ENCODE measurements at regions not wholly inside any gene's neighbourhood (a gene's known extent, or its start where the extent isn't known, plus 50 kb on each side); places are given as distances from the start of the nearest gene placed in this dataset.

- no peak for DNase-seq
- Histone ChIP-seq H3K27ac (ENCODE audit: insufficient read depth in 1 of 2, low read depth in 1 of 2, low read length in 2 of 2, poor library complexity in 1 of 2, severe bottlenecking in 2 of 2) (no peak overlapping the region), H3K27me3 (replicated peaks in 2 of 5; ENCODE audit: control insufficient read depth in 4 of 5, insufficient read depth in 5 of 5, low read length in 4 of 5) (no peaks in the 10 kb centered on the region), H3K36me3 (ENCODE audit: control insufficient read depth in 4 of 4, insufficient read depth in 4 of 4, low read length in 3 of 4) (no peaks in the 10 kb centered on the region), H3K4me1 (ENCODE audit: control extremely low read depth in 1 of 4, control insufficient read depth in 4 of 4, insufficient read depth in 4 of 4, low read length in 3 of 4) (peaks cover 0 to 5% (median 2%) of the 10 kb centered on the region in 4 experiments), H3K4me3 (ENCODE audit: control insufficient read depth in 1 of 7, extremely low read depth in 1 of 7, insufficient read depth in 4 of 7, low read depth in 2 of 7, low read length in 6 of 7) (no peak overlapping the region), H3K9me3 (ENCODE audit: control extremely low read depth in 1 of 5, control insufficient read depth in 4 of 5, insufficient read depth in 2 of 5, low read depth in 1 of 5, low read length in 4 of 5) (peaks cover 0 to 2% (median 0%) of the 10 kb centered on the region in 5 experiments)
- ChIA-PET CTCF (no interaction called here), POLR2A (no interaction called here)
- 100% methylated on average over 1 of the region's 2 CpGs for WGBS (ENCODE audit: insufficient coverage)
Measured at GRCh38 chr12:24698972-24699371, 249.9 kb downstream of the BCAT1 start.

GRCh38 chr12:24697769-24698168, 251.1 kb downstream of the BCAT1 start:
- CTCF ChIA-PET: no interaction called here
- H3K27me3 ChIP-seq (replicated peaks in 2 of 5; ENCODE audit: control insufficient read depth in 4 of 5, insufficient read depth in 5 of 5, low read length in 4 of 5): no peaks in the 10 kb centered on the region
- no CpG with 5 or more reads among the region's 2 CpGs for WGBS (ENCODE audit: insufficient coverage)

GRCh38 chr12:24697295-24697694, 251.6 kb downstream of the BCAT1 start:
- no peak overlapping the region for H3K4me3 ChIP-seq (ENCODE audit: control insufficient read depth in 1 of 7, extremely low read depth in 1 of 7, insufficient read depth in 4 of 7, low read depth in 2 of 7, low read length in 6 of 7)
- ChIA-PET CTCF (no interaction called here), POLR2A (interaction anchor here (0.6 to 0.8 kb wide), 2 partner anchors 9 to 70 kb away, joined by 3 read pairs; no protein-coding TSS in a partner anchor)
- no peaks in the 10 kb centered on the region for H3K36me3 ChIP-seq (ENCODE audit: control insufficient read depth in 4 of 4, insufficient read depth in 4 of 4, low read length in 3 of 4)
- no peak for DNase-seq
- no peaks in the 10 kb centered on the region for H3K27me3 ChIP-seq (replicated peaks in 2 of 5; ENCODE audit: control insufficient read depth in 4 of 5, insufficient read depth in 5 of 5, low read length in 4 of 5)
- no peak overlapping the region for H3K27ac ChIP-seq (ENCODE audit: insufficient read depth in 1 of 2, low read depth in 1 of 2, low read length in 2 of 2, poor library complexity in 1 of 2, severe bottlenecking in 2 of 2)
- peaks cover 0 to 5% (median 4%) of the 10 kb centered on the region in 4 experiments for H3K4me1 ChIP-seq (ENCODE audit: control extremely low read depth in 1 of 4, control insufficient read depth in 4 of 4, insufficient read depth in 4 of 4, low read length in 3 of 4)
- WGBS (ENCODE audit: insufficient coverage): 96% methylated on average over 2 of the region's 2 CpGs
- H3K9me3 ChIP-seq (ENCODE audit: control extremely low read depth in 1 of 5, control insufficient read depth in 4 of 5, insufficient read depth in 2 of 5, low read depth in 1 of 5, low read length in 4 of 5): peaks cover 0 to 2% (median 0%) of the 10 kb centered on the region in 5 experiments

More at GRCh38 chr12:24697769-24698168, 251.1 kb downstream of the BCAT1 start:
- no peak for DNase-seq
- POLR2A ChIA-PET: interaction anchor here (0.6 kb wide), 1 partner anchor 71 kb away, joined by 3 read pairs; no protein-coding TSS in a partner anchor
- H3K27ac ChIP-seq (ENCODE audit: insufficient read depth in 1 of 2, low read depth in 1 of 2, low read length in 2 of 2, poor library complexity in 1 of 2, severe bottlenecking in 2 of 2): no peak overlapping the region
- H3K9me3 ChIP-seq (ENCODE audit: control extremely low read depth in 1 of 5, control insufficient read depth in 4 of 5, insufficient read depth in 2 of 5, low read depth in 1 of 5, low read length in 4 of 5): peaks cover 0 to 2% (median 0%) of the 10 kb centered on the region in 5 experiments
- peaks cover 0 to 5% (median 4%) of the 10 kb centered on the region in 4 experiments for H3K4me1 ChIP-seq (ENCODE audit: control extremely low read depth in 1 of 4, control insufficient read depth in 4 of 4, insufficient read depth in 4 of 4, low read length in 3 of 4)
- no peak overlapping the region for H3K4me3 ChIP-seq (ENCODE audit: control insufficient read depth in 1 of 7, extremely low read depth in 1 of 7, insufficient read depth in 4 of 7, low read depth in 2 of 7, low read length in 6 of 7)
- H3K36me3 ChIP-seq (ENCODE audit: control insufficient read depth in 4 of 4, insufficient read depth in 4 of 4, low read length in 3 of 4): no peaks in the 10 kb centered on the region

- CTCF ChIA-PET: interaction anchor here (0.8 kb wide), 1 partner anchor 15 kb away, joined by 3 read pairs; no protein-coding TSS in a partner anchor
- WGBS (ENCODE audit: insufficient coverage): 100% methylated on average over 2 of the region's 6 CpGs
Measured at GRCh38 chr12:24696800-24697199, 252.1 kb downstream of the BCAT1 start.

GRCh38 chr12:24695657-24696329, 253.1 kb downstream of the BCAT1 start:
- Histone ChIP-seq H3K36me3 (ENCODE audit: control insufficient read depth in 4 of 4, insufficient read depth in 4 of 4, low read length in 3 of 4) (no peaks in the 10 kb centered on the region), H3K27me3 (replicated peaks in 2 of 5; ENCODE audit: control insufficient read depth in 4 of 5, insufficient read depth in 5 of 5, low read length in 4 of 5) (no peaks in the 10 kb centered on the region), H3K27ac (ENCODE audit: insufficient read depth in 1 of 2, low read depth in 1 of 2, low read length in 2 of 2, poor library complexity in 1 of 2, severe bottlenecking in 2 of 2) (peak overlapping the region in 1 of 2 experiments; percentile 58), H3K4me1 (ENCODE audit: control extremely low read depth in 1 of 4, control insufficient read depth in 4 of 4, insufficient read depth in 4 of 4, low read length in 3 of 4) (peaks cover 0 to 5% (median 4%) of the 10 kb centered on the region in 4 experiments), H3K4me3 (ENCODE audit: control insufficient read depth in 1 of 7, extremely low read depth in 1 of 7, insufficient read depth in 4 of 7, low read depth in 2 of 7, low read length in 6 of 7) (no peak overlapping the region), H3K9me3 (ENCODE audit: control extremely low read depth in 1 of 5, control insufficient read depth in 4 of 5, insufficient read depth in 2 of 5, low read depth in 1 of 5, low read length in 4 of 5) (peaks cover 0 to 4% (median 0%) of the 10 kb centered on the region in 5 experiments)
- DNase-seq: peak; percentile 37 to 86 (median 43)
- no CpG with 5 or more reads among the region's 3 CpGs for WGBS (ENCODE audit: insufficient coverage)
- ChIA-PET CTCF (interaction anchor here (0.7 to 2.2 kb wide), 3 partner anchors 14 to 236 kb away, joined by 3 to 5 read pairs (median 3); no protein-coding TSS in a partner anchor), POLR2A (interaction anchor here (0.5 kb wide), 1 partner anchor 357 kb away, joined by 3 read pairs; a partner anchor contains a TSS)

More at GRCh38 chr12:24696800-24697199, 252.1 kb downstream of the BCAT1 start:
- POLR2A ChIA-PET: interaction anchor here (0.8 kb wide), 1 partner anchor 10 kb away, joined by 3 read pairs; no protein-coding TSS in a partner anchor
- H3K27me3 ChIP-seq (replicated peaks in 2 of 5; ENCODE audit: control insufficient read depth in 4 of 5, insufficient read depth in 5 of 5, low read length in 4 of 5): no peaks in the 10 kb centered on the region
- peaks cover 0 to 2% (median 0%) of the 10 kb centered on the region in 5 experiments for H3K9me3 ChIP-seq (ENCODE audit: control extremely low read depth in 1 of 5, control insufficient read depth in 4 of 5, insufficient read depth in 2 of 5, low read depth in 1 of 5, low read length in 4 of 5)
- H3K27ac ChIP-seq (ENCODE audit: insufficient read depth in 1 of 2, low read depth in 1 of 2, low read length in 2 of 2, poor library complexity in 1 of 2, severe bottlenecking in 2 of 2): no peak overlapping the region
- H3K36me3 ChIP-seq (ENCODE audit: control insufficient read depth in 4 of 4, insufficient read depth in 4 of 4, low read length in 3 of 4): no peaks in the 10 kb centered on the region
- peaks cover 0 to 5% (median 4%) of the 10 kb centered on the region in 4 experiments for H3K4me1 ChIP-seq (ENCODE audit: control extremely low read depth in 1 of 4, control insufficient read depth in 4 of 4, insufficient read depth in 4 of 4, low read length in 3 of 4)
- no peak overlapping the region for H3K4me3 ChIP-seq (ENCODE audit: control insufficient read depth in 1 of 7, extremely low read depth in 1 of 7, insufficient read depth in 4 of 7, low read depth in 2 of 7, low read length in 6 of 7)
- DNase-seq: no peak

GRCh38 chr12:24695103-24695502, 253.8 kb downstream of the BCAT1 start:
- no CpG with 5 or more reads among the region's 4 CpGs for WGBS (ENCODE audit: insufficient coverage)
- Histone ChIP-seq H3K4me1 (ENCODE audit: control extremely low read depth in 1 of 4, control insufficient read depth in 4 of 4, insufficient read depth in 4 of 4, low read length in 3 of 4) (peaks cover 0 to 5% (median 4%) of the 10 kb centered on the region in 4 experiments), H3K4me3 (ENCODE audit: control insufficient read depth in 1 of 7, extremely low read depth in 1 of 7, insufficient read depth in 4 of 7, low read depth in 2 of 7, low read length in 6 of 7) (no peak overlapping the region), H3K27me3 (replicated peaks in 2 of 5; ENCODE audit: control insufficient read depth in 4 of 5, insufficient read depth in 5 of 5, low read length in 4 of 5) (no peaks in the 10 kb centered on the region), H3K9me3 (ENCODE audit: control extremely low read depth in 1 of 5, control insufficient read depth in 4 of 5, insufficient read depth in 2 of 5, low read depth in 1 of 5, low read length in 4 of 5) (peaks cover 0 to 3% (median 0%) of the 10 kb centered on the region in 5 experiments), H3K27ac (ENCODE audit: insufficient read depth in 1 of 2, low read depth in 1 of 2, low read length in 2 of 2, poor library complexity in 1 of 2, severe bottlenecking in 2 of 2) (peak overlapping the region in 1 of 2 experiments; percentile 58), H3K36me3 (ENCODE audit: control insufficient read depth in 4 of 4, insufficient read depth in 4 of 4, low read length in 3 of 4) (no peaks in the 10 kb centered on the region)
- no peak for DNase-seq
- POLR2A ChIA-PET: no interaction called here
- CTCF ChIA-PET: interaction anchor here (1.2 to 2.2 kb wide), 2 partner anchors 13 to 15 kb away, joined by 3 to 5 read pairs; no protein-coding TSS in a partner anchor

GRCh38 chr12:24688601-24689000, 260.3 kb downstream of the BCAT1 start:
- H3K4me3 ChIP-seq (ENCODE audit: control insufficient read depth in 1 of 7, extremely low read depth in 1 of 7, insufficient read depth in 4 of 7, low read depth in 2 of 7, low read length in 6 of 7): no peak overlapping the region
- no peak overlapping the region for H3K27ac ChIP-seq (ENCODE audit: insufficient read depth in 1 of 2, low read depth in 1 of 2, low read length in 2 of 2, poor library complexity in 1 of 2, severe bottlenecking in 2 of 2)
- ChIA-PET CTCF (no interaction called here), POLR2A (no interaction called here)
- H3K27me3 ChIP-seq (replicated peaks in 2 of 5; ENCODE audit: control insufficient read depth in 4 of 5, insufficient read depth in 5 of 5, low read length in 4 of 5): no peaks in the 10 kb centered on the region
- H3K4me1 ChIP-seq (ENCODE audit: control extremely low read depth in 1 of 4, control insufficient read depth in 4 of 4, insufficient read depth in 4 of 4, low read length in 3 of 4): peaks cover 0 to 3% (median 0%) of the 10 kb centered on the region in 4 experiments
- WGBS (ENCODE audit: insufficient coverage): 100% methylated on average over 5 of the region's 6 CpGs
- no peaks in the 10 kb centered on the region for H3K36me3 ChIP-seq (ENCODE audit: control insufficient read depth in 4 of 4, insufficient read depth in 4 of 4, low read length in 3 of 4)
- no peak for DNase-seq
- H3K9me3 ChIP-seq (ENCODE audit: control extremely low read depth in 1 of 5, control insufficient read depth in 4 of 5, insufficient read depth in 2 of 5, low read depth in 1 of 5, low read length in 4 of 5): peaks cover 0 to 3% (median 0%) of the 10 kb centered on the region in 5 experiments
